ENCODE measurements at regions not wholly inside any gene's neighbourhood (a gene's known extent, or its start where the extent isn't known, plus 50 kb on each side); places are given as distances from the start of the nearest gene placed in this dataset.

DNA sequence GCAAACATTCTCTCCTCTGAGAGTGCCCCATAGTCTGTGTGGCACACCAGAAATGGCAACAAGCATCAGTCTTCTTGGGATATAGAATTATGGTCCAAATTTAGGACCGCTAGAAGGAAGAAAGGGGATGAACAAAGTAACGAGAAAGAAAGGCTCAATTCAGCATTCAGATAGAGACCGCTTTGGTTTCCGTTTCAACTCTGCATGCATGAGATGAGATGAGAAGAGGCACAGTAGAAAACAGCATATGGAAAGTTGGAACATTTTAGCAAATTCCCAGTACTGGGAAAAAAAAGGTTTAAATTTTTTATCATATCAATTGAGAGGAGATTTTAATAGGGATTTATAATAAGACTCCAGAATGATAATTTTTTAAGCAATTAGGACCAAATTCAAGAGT is 595.5 kb upstream of the CHRM3 start:
- intact Hi-C loops (cut with DNase I) = no loop called here
- DNase-seq = no peak
- H3K4me1 ChIP-seq = no peaks in the 10 kb centered on the region
- peaks cover 0 to 16% (median 0%) of the 10 kb centered on the region in 11 donors for H3K9me3 ChIP-seq
- TF ChIP-seq, protein P1, sequence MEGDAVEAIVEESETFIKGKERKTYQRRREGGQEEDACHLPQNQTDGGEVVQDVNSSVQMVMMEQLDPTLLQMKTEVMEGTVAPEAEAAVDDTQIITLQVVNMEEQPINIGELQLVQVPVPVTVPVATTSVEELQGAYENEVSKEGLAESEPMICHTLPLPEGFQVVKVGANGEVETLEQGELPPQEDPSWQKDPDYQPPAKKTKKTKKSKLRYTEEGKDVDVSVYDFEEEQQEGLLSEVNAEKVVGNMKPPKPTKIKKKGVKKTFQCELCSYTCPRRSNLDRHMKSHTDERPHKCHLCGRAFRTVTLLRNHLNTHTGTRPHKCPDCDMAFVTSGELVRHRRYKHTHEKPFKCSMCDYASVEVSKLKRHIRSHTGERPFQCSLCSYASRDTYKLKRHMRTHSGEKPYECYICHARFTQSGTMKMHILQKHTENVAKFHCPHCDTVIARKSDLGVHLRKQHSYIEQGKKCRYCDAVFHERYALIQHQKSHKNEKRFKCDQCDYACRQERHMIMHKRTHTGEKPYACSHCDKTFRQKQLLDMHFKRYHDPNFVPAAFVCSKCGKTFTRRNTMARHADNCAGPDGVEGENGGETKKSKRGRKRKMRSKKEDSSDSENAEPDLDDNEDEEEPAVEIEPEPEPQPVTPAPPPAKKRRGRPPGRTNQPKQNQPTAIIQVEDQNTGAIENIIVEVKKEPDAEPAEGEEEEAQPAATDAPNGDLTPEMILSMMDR (IDR thresholded peaks at IDR 0.05) = no peak
- WGBS, 2 donors = 85 to 86% methylated on average over 4 of the region's 4 CpGs
- H3K36me3 ChIP-seq = no peaks in the 10 kb centered on the region
- H3K27me3 ChIP-seq = no peaks in the 10 kb centered on the region
- no peak for ATAC-seq
- no peak overlapping the region for H3K4me3 ChIP-seq
- no peak overlapping the region for H3K27ac ChIP-seq

GRCh38 chr1:238789916-238790667 is 596.3 kb upstream of the CHRM3 start:
- intact Hi-C loops (cut with DNase I) = no loop called here
- no peaks in the 10 kb centered on the region for H3K27me3 ChIP-seq
- H3K4me3 ChIP-seq = no peak overlapping the region
- no peaks in the 10 kb centered on the region for H3K36me3 ChIP-seq
- H3K9me3 ChIP-seq = peaks cover 0 to 14% (median 0%) of the 10 kb centered on the region in 11 donors
- ATAC-seq = no peak
- DNase-seq = no peak
- H3K4me1 ChIP-seq = no peaks in the 10 kb centered on the region
- WGBS, 2 donors = 73 to 75% methylated on average over 6 of the region's 6 CpGs
- H3K27ac ChIP-seq = no peak overlapping the region
- TF ChIP-seq, protein P1 (IDR thresholded peaks at IDR 0.05) = no peak

GRCh38 chr1:238787471-238787870 is 598.9 kb upstream of the CHRM3 start:
- Histone ChIP-seq H3K4me1 (no peaks in the 10 kb centered on the region), H3K9me3 (peaks cover 0 to 12% (median 0%) of the 10 kb centered on the region in 11 donors), H3K27ac (no peak overlapping the region), H3K36me3 (no peaks in the 10 kb centered on the region), H3K4me3 (no peak overlapping the region), H3K27me3 (no peaks in the 10 kb centered on the region)
- TF ChIP-seq, protein P1 (IDR thresholded peaks at IDR 0.05) = no peak
- 63 to 67% methylated on average over 5 of the region's 5 CpGs for WGBS, 2 donors
- intact Hi-C loops (cut with DNase I) = no loop called here
- ATAC-seq (no peak), DNase-seq (no peak)

DNA sequence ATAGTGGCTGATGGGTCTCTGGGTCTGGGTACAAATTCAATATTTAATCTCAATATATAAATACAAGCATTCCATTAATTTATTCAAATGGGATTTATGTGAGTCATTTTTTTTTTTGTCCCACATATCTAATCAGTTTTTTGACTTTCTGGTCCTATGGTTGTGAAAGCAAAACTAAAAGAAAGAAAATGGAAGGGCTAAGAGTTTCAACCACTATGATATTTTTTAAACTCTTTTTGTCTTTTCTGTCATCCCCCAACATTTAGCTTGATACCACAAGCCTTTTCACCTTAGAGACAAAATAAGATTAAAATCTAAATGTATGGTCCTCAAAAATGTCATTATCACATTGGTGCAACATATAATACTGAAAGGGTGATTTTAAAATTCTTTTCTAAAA is 602.7 kb upstream of the CHRM3 start:
- no peak for ATAC-seq
- Histone ChIP-seq H3K4me3 (no peak overlapping the region), H3K9me3 (peaks cover 0 to 4% (median 0%) of the 10 kb centered on the region in 11 donors), H3K36me3 (no peaks in the 10 kb centered on the region), H3K27ac (no peak overlapping the region), H3K27me3 (no peaks in the 10 kb centered on the region), H3K4me1 (no peaks in the 10 kb centered on the region)
- intact Hi-C loops (cut with DNase I) = no loop called here
- no peak for DNase-seq
- TF ChIP-seq, protein P1 (IDR thresholded peaks at IDR 0.05) = no peak

Measured in heart right ventricle (tissue), 16 donors.